HCT116 (cell line): ENCODE measurements at regions not wholly inside any gene's neighbourhood (a gene's known extent, or its start where the extent isn't known, plus 50 kb on each side); places are given as distances from the start of the nearest gene placed in this dataset.

Experiments
- ATAC-seq: fragments of 200-7000 bp; cut with Tn5 transposase; 2 replicates; pipeline ENCODE4 v1.9.1; 2020; ENCODE audit warnings: mild to moderate bottlenecking, moderate library complexity
- BruUV-seq: library from RNA; stranded (reverse); fragments of 400-500 nt; replicated peaks from 2 replicates; lab custom pipeline; 2021; lab: Mats Ljungman, UMichigan
- CTCF ChIA-PET: fragments of 300-600 bp; sonication (Branson Sonifier 250); formaldehyde crosslinking; loops from one replicate; lab custom pipeline; 2021; ENCODE audit warnings: antibody characterized with exemption; lab: Charles Lee
- POLR2A ChIA-PET: fragments of 300-600, 350-600 bp; sonication (Branson Sonifier 250); formaldehyde crosslinking; loops from one replicate; lab custom pipeline; 2021; ENCODE audit warnings: antibody characterized with exemption; lab: Charles Lee
- RAD21 ChIA-PET, 2 experiments: fragments of 300-600 bp; sonication (Branson Sonifier 250); formaldehyde crosslinking; loops; one replicate each; lab custom pipeline; 2023; ENCODE audit warnings: low total read pairs in 2 of 2; ENCODE audit not compliant: uncharacterized antibody in 2 of 2, unreplicated experiment in 2 of 2, low non-redundant PET in 1 of 2; lab: Charles Lee
- DNase-seq: peaks from one replicate; pipeline ENCODE4 v3.0.0-alpha.2; 2010; ENCODE audit warnings: low read depth, low spot score
- H2AFZ ChIP-seq: fragments of 200-600 bp; shearing (Covaris generic), sonication (generic); 2 replicates; pipeline ENCODE4 v1.6.1; 2017; ENCODE audit warnings: low read depth, mixed run types, mixed read lengths, antibody characterized with exemption, low read length; ENCODE audit not compliant: poor library complexity, severe bottlenecking
- H3K27ac ChIP-seq: 2 replicates; pipeline ENCODE4 v1.5.1; 2012; ENCODE audit warnings: low read depth, low read length
- H3K27me3 ChIP-seq: fragments of 200-600 bp; sonication (generic); 2 replicates; pipeline ENCODE4 v1.6.1; 2016; ENCODE audit warnings: mixed run types, low read length, mixed read lengths; ENCODE audit not compliant: insufficient read depth
- H3K36me3 ChIP-seq, 2 experiments: fragments of 200-500 bp in 1 of 2; fragments of 200-600 bp in 1 of 2; sonication (Bioruptor generic) in 1 of 2; sonication (generic) in 1 of 2; 2 replicates each; pipeline versions ENCODE4 v1.5.1 to v1.6.1; 2014 to 2016; ENCODE audit warnings: low read length in 2 of 2, inconsistent platforms in 1 of 2, mixed read lengths in 1 of 2, mixed run types in 1 of 2; ENCODE audit not compliant: insufficient read depth in 2 of 2, control insufficient read depth in 1 of 2
- H3K4me1 ChIP-seq, 2 experiments: fragments of 200-600 bp in 1 of 2; sonication (generic) in 1 of 2; 2 replicates each; pipeline versions ENCODE4 v1.5.1 to v1.6.1; 2012 to 2017; ENCODE audit warnings: low read length in 2 of 2, inconsistent platforms in 1 of 2, mild to moderate bottlenecking in 1 of 2, mixed read lengths in 1 of 2, mixed run types in 1 of 2, moderate library complexity in 1 of 2; ENCODE audit not compliant: insufficient read depth in 2 of 2, control insufficient read depth in 1 of 2
- H3K4me2 ChIP-seq: fragments of 200-600 bp; sonication (generic); 2 replicates; pipeline ENCODE4 v1.6.1; 2017; ENCODE audit warnings: mixed run types, low read length, mixed read lengths
- H3K4me3 ChIP-seq, 2 experiments: fragments of 200-600 bp in 1 of 2; sonication (generic) in 1 of 2; replicated peaks in 1 of 2; 2 replicates each; pipeline ENCODE4 v1.5.1; 2011 to 2016; ENCODE audit warnings: low read length in 2 of 2, control low read depth in 1 of 2, low read depth in 1 of 2, mild to moderate bottlenecking in 1 of 2, mixed read lengths in 1 of 2, mixed run types in 1 of 2
- H3K79me2 ChIP-seq: fragments of 200-600 bp; sonication (generic); 2 replicates; pipeline ENCODE4 v1.6.1; 2017; ENCODE audit warnings: mild to moderate bottlenecking, mixed run types, low read length, moderate library complexity, mixed read lengths; ENCODE audit not compliant: insufficient read depth
- H3K9ac ChIP-seq: fragments of 200-600 bp; sonication (generic); 2 replicates; pipeline ENCODE4 v1.6.1; 2016; ENCODE audit warnings: low read length, mixed read lengths
- H3K9me2 ChIP-seq: fragments of 200-600 bp; sonication (generic), shearing (Covaris generic); 2 replicates; pipeline ENCODE4 v1.6.1; 2017; ENCODE audit warnings: mixed run types, mild to moderate bottlenecking, moderate library complexity; ENCODE audit not compliant: insufficient read depth
- H3K9me3 ChIP-seq, 2 experiments: fragments of 200-500 bp in 1 of 2; fragments of 200-600 bp in 1 of 2; sonication (Bioruptor generic) in 1 of 2; sonication (generic) in 1 of 2; 2 replicates each; pipeline ENCODE4 v1.6.1; 2014 to 2017; ENCODE audit warnings: low read length in 2 of 2, mixed read lengths in 2 of 2, inconsistent platforms in 1 of 2, low read depth in 1 of 2, mild to moderate bottlenecking in 1 of 2, mixed run types in 1 of 2, moderate library complexity in 1 of 2; ENCODE audit not compliant: control insufficient read depth in 1 of 2, insufficient read depth in 1 of 2
- H4K20me1 ChIP-seq: fragments of 200-600 bp; sonication (generic), shearing (Covaris generic); 2 replicates; pipeline ENCODE4 v1.6.1; 2017; ENCODE audit warnings: mixed run types, mild to moderate bottlenecking, moderate library complexity; ENCODE audit not compliant: insufficient read depth
- ELF1 ChIP-seq: IDR thresholded peaks from 2 replicates; pipeline ENCODE4 v1.6.1; 2012; ENCODE audit warnings: low read depth, borderline replicate concordance
- EZH2 ChIP-seq: fragments of 200-600 bp; sonication (generic); IDR thresholded peaks from 2 replicates; pipeline ENCODE4 v1.6.1; 2017; ENCODE audit warnings: antibody characterized with exemption, mixed run types
- FOSL1 ChIP-seq: IDR thresholded peaks from 2 replicates; pipeline ENCODE4 v1.6.1; 2012; ENCODE audit warnings: low read depth
- POLR2A ChIP-seq: IDR thresholded peaks from 2 replicates; pipeline ENCODE4 v1.7.0; 2011; ENCODE audit warnings: borderline replicate concordance; ENCODE audit not compliant: insufficient read depth, insufficient read length; ENCODE audit errors: extremely low read depth
- SIN3A ChIP-seq: IDR thresholded peaks from 2 replicates; pipeline ENCODE4 v1.6.1; 2012; ENCODE audit warnings: low read depth
- SRF ChIP-seq: IDR thresholded peaks from 2 replicates; pipeline ENCODE4 v1.6.1; 2012; ENCODE audit warnings: low read depth
- ZNF274 ChIP-seq: fragments of 200-500 bp; sonication (Bioruptor generic); IDR thresholded peaks from 2 replicates; pipeline ENCODE4 v1.6.1; 2014; ENCODE audit warnings: mild to moderate bottlenecking, low read depth, low read length, inconsistent platforms
- intact Hi-C: fragments of 100-400 bp; cut with micrococcal nuclease; formaldehyde crosslinking; loops from 2 replicates; pipeline ENCODE4 v1.10.0; 2022
- TF ChIP-seq, protein P1 (sequence below): IDR thresholded peaks from 2 replicates; pipeline ENCODE4 v1.6.1; 2011; ENCODE audit warnings: mild to moderate bottlenecking, low read length, moderate library complexity; ENCODE audit not compliant: insufficient replicate concordance; ENCODE audit errors: extremely low read depth
- TF ChIP-seq, protein P2 (sequence below), 3 experiments: fragments of 200-600 bp in 1 of 3; sonication (generic) in 1 of 3; IDR thresholded peaks in 2 of 3; conservative IDR thresholded peaks in 1 of 3; 2 replicates each; pipeline ENCODE4 v1.5.1; 2012 to 2017; ENCODE audit warnings: low read depth in 2 of 3, low read length in 2 of 3, antibody characterized with exemption in 1 of 3, borderline replicate concordance in 1 of 3, control low read depth in 1 of 3, mild to moderate bottlenecking in 1 of 3, mixed read lengths in 1 of 3, mixed run types in 1 of 3, moderate library complexity in 1 of 3; ENCODE audit not compliant: insufficient read depth in 1 of 3

- ChIA-PET POLR2A (no interaction called here), CTCF (interaction anchor here (1.3 kb wide), 1 partner anchor 21 kb away, joined by 3 read pairs; no protein-coding TSS in a partner anchor), RAD21 (no interaction called here)
- BruUV-seq, result no TSS peak
- no peak overlapping the region for H2AFZ ChIP-seq
- H3K79me2 ChIP-seq, result no peaks in the 10 kb centered on the region
- no peak overlapping the region for H3K27ac ChIP-seq
- no peak overlapping the region for H3K4me3 ChIP-seq
- H3K9me3 ChIP-seq, result no peaks in the 10 kb centered on the region
- DNase-seq, result no peak
- intact Hi-C loops, result no loop called here
- no peaks in the 10 kb centered on the region for H4K20me1 ChIP-seq
- no peak for TF ChIP-seq ZNF274
- TF ChIP-seq, protein P1, sequence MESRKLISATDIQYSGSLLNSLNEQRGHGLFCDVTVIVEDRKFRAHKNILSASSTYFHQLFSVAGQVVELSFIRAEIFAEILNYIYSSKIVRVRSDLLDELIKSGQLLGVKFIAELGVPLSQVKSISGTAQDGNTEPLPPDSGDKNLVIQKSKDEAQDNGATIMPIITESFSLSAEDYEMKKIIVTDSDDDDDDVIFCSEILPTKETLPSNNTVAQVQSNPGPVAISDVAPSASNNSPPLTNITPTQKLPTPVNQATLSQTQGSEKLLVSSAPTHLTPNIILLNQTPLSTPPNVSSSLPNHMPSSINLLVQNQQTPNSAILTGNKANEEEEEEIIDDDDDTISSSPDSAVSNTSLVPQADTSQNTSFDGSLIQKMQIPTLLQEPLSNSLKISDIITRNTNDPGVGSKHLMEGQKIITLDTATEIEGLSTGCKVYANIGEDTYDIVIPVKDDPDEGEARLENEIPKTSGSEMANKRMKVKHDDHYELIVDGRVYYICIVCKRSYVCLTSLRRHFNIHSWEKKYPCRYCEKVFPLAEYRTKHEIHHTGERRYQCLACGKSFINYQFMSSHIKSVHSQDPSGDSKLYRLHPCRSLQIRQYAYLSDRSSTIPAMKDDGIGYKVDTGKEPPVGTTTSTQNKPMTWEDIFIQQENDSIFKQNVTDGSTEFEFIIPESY, result no peak
- TF ChIP-seq ELF1, result no peak
- TF ChIP-seq SIN3A, result no peak
- no peak for TF ChIP-seq POLR2A
- TF ChIP-seq SRF, result no peak
- no peak overlapping the region for H3K4me2 ChIP-seq
- H3K27me3 ChIP-seq, result no peaks in the 10 kb centered on the region
- no peak overlapping the region for H3K9ac ChIP-seq
- no peak for ATAC-seq
- H3K4me1 ChIP-seq, result peaks cover 2 to 13% of the 10 kb centered on the region in 2 experiments; a peak in 3 of 4 replicates
- H3K9me2 ChIP-seq, result no peaks in the 10 kb centered on the region
- no peaks in the 10 kb centered on the region for H3K36me3 ChIP-seq
Measured at GRCh38 chr11:33967451-33967850, 75.6 kb upstream of the LMO2 start.

GRCh38 chr11:33965032-33965431, 73.2 kb upstream of the LMO2 start:
- no peaks in the 10 kb centered on the region for H3K79me2 ChIP-seq
- POLR2A ChIA-PET, result no interaction called here
- DNase-seq, result no peak
- no peak overlapping the region for H3K27ac ChIP-seq
- no peak overlapping the region for H3K9ac ChIP-seq
- H2AFZ ChIP-seq, result no peak overlapping the region
- no peak overlapping the region for H3K4me3 ChIP-seq
- no peaks in the 10 kb centered on the region for H4K20me1 ChIP-seq
- no TSS peak for BruUV-seq
- no peak overlapping the region for H3K4me2 ChIP-seq
- RAD21 ChIA-PET, result no interaction called here
- no peaks in the 10 kb centered on the region for H3K27me3 ChIP-seq
- TF ChIP-seq ELF1 (no peak), EZH2 (no peak), FOSL1 (no peak), ZNF274 (no peak), POLR2A (no peak)
- TF ChIP-seq, protein P1, result no peak
- TF ChIP-seq, protein P2, sequence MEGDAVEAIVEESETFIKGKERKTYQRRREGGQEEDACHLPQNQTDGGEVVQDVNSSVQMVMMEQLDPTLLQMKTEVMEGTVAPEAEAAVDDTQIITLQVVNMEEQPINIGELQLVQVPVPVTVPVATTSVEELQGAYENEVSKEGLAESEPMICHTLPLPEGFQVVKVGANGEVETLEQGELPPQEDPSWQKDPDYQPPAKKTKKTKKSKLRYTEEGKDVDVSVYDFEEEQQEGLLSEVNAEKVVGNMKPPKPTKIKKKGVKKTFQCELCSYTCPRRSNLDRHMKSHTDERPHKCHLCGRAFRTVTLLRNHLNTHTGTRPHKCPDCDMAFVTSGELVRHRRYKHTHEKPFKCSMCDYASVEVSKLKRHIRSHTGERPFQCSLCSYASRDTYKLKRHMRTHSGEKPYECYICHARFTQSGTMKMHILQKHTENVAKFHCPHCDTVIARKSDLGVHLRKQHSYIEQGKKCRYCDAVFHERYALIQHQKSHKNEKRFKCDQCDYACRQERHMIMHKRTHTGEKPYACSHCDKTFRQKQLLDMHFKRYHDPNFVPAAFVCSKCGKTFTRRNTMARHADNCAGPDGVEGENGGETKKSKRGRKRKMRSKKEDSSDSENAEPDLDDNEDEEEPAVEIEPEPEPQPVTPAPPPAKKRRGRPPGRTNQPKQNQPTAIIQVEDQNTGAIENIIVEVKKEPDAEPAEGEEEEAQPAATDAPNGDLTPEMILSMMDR (IDR thresholded peaks at IDR 0.05 in 2 of 3, conservative IDR thresholded peaks at IDR 0.05 in 1 of 3; ENCODE audit: borderline replicate concordance in 1 of 3, insufficient read depth in 1 of 3, low read depth in 2 of 3, low read length in 2 of 3), result no peak
- TF ChIP-seq, all 23 proteins: peak for 0
- no peak for ATAC-seq
- Histone ChIP-seq H3K4me1 (no peaks in the 10 kb centered on the region), H3K36me3 (no peaks in the 10 kb centered on the region), H3K9me3 (no peaks in the 10 kb centered on the region), H3K9me2 (no peaks in the 10 kb centered on the region)
- intact Hi-C loops, result no loop called here
- CTCF ChIA-PET, result no interaction called here
